ENCODE measurements at regions not wholly inside any gene's neighbourhood (a gene's known extent, or its start where the extent isn't known, plus 50 kb on each side); places are given as distances from the start of the nearest gene placed in this dataset.

DNA sequence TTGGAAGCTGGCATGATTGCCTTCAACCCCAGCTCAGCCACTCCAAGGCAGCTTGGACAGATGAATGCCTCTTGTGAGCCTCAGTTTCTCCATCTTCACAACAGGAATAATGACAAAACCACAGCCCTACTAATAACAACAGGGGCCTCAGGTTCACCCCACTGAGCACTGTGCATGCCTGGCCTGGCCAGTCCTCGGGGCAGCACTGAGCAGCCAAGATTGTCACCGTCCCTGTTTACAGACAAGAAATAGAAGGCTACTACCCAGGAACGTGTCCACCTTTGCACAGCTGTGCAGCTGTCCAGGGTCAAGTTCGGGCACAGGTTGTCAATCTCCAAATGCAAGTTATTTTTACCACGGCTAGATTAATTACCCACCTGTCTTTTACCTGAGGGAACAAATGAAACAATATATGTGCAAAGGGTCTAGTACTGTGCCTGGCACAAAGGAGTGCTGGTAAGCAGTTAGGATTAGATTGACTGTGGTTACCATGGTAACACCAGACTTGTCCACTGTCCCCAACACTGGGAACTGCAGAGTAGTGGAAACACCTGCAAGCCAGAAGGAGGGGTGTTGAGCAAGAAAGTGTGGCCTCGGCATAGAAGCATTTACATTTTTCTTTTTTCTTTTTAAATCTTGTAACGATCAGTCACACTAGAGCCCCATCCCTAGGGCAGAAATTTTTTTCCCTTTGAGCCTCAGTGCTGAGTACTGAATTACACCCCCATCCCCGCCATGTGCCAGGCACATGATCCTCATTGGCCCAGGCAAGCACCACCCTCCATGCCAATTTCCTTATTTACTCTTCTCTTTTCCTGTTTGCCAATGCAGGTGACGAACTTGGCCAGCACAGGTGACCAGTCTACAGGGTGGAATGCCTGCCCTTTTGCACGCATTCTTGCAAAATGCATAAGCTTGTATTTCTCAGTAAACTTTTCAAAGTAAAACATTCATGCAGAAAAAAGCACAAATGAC, 66.3 kb upstream of the SLC6A6 start:
- no peak for DNase-seq (ENCODE audit: low read depth in 2 of 2)

DNA sequence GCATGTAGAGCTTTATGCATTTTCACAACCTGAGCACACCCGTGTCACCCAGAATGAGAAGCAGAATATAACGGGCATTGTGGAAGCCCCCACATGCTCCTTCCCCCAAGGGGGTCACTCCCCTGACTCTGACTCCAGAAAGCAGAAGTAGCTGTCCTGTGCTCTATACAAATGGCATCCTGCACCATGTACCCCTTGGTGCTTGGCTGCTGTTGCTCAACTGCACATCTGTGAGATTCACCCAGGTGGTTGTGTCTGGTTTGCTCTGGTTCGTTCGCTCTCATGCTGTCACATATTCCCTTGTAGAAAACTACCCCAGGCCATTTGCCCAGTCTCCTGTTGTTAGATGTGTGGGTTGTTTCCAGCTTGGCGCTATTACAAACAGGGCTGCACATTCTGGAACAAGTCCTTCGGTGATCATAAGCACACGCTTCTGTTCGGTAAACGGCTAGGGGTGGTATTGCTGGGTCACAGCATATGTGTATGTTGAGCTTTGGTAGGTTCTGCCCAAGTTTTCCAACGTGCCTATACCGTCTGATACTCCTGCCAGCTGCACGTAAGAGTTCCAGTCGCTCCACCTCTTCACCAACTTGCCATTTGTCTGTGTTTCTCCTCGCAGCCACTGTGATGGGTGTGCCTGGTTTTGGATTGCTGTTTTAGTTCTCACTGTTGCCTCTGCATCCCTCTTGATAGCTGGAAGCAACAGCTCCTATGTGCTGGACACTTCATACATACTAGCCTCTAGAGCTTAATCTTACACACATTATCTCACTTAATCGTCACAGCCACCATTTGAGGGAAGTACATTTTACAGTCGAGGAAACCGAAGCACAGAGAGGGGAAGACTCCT, 65.4 kb upstream of the SLC6A6 start:
- DNase-seq (ENCODE audit: low read depth in 2 of 2) = no peak

DNA sequence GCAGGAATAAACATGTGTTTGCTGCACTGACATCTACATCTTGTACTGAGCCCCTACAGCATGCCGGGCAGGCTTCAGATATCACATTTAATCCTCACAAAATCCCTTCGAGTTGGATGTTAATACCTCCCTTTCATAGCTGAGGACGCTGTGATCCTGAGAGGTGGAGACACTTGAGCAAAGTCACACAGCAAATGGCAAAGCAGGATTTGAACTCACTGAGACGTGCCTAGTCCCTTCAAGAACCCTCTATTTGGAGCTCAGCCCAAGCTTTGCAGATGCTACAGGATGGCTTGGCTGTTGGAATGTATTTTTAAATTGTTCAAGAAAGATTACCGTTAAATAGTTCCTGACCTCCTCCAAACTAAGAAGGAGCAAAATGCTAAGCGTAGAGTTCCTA, 64.6 kb upstream of the SLC6A6 start:
- no peak for DNase-seq (ENCODE audit: low read depth in 2 of 2)

DNA sequence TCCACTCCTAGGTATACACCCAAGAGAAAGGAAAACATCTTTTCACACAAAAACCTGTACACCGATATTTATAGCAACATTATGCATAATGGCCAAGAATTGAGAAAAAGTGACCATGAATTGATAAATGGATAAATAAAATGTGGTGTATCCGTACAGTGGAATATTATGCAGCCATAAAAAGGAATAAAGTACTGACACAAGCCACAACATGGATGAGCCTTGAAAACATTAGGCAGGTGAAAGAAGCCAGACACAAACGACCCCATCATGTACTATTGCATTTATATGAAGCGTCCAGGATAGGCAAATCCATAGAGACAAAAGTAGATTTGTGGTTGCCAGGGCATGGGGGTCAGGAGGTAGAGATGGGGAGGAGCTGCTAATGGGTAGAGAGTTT, 64.2 kb upstream of the SLC6A6 start:
- DNase-seq (ENCODE audit: low read depth in 2 of 2) = no peak

- DNase-seq (ENCODE audit: low read depth in 2 of 2) = no peak
Observed at GRCh38 chr3:14338898-14339458, 63.4 kb upstream of the SLC6A6 start.

DNA sequence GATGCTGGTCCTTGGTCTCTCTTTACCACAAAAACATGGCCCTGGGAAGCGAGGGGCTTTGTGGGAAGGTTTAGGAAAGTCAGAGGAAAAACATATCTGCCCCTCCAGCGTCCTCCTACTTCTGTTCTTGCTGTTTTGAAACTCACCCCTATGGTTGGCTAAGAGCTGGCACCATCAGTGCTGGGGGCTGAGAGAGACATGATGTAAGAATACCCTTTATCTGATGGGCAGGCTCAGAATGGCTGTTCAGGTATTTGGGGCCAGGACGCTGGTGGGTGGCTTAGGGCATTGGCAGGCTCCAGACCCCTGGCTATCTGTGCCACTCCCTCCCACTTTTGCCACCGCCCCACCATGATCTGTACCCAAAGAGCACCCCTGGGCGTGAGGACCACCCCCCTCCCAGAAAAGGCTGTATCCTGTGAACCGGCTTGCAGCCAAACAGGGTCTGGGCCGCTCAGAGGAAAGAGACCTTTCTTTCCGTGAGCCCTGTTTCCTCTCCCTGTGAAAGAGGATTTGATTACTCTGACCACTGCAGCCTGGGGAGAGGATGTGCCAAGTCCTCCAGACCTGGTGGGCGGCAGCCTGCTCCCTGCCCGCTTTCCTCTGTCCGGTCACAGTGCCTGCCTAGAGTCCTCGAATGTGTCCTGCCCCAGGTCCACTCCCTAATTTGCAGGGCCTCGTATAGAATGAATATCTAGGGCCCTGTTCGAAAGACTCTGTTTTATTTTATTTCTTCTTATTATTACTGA, 61.3 kb upstream of the SLC6A6 start:
- no peak for DNase-seq (ENCODE audit: low read depth in 2 of 2)

DNA sequence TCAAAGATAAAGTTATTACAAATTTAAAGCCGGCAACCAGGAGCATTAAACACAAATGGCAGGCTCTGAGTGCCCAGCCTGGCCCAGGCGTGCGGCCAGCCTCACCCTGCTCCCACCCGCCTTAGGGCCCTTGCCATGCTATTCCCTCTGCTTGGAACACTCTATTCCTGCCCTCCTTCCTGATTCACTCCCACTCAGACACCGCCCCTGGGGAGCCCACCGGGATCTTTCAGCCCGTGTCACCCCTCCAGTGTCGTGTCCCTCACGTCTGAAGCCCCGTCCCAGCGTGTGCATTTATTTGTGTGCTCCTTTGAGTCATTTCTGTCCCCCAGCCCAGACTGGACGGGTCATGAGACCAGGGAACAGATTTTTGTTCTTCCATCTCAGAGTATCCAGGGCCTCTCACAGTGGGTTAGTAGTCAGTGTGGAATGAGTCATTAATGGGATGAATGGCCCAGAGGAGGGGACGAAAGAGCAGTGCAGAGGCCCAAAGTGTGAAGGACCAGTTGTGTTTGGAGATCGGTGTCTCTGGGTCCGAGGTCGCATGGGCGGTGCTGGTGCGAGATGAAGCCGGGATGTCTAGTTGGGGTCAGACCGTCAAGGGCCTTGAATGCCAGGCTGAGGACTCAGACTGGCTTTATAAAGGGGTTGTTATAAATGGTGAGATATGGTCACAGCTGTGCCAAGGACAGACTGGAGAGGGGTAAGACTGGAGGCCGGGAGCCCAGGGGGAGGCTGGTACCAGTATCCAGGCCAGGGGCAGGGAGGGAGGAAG, 58.9 kb upstream of the SLC6A6 start:
- no peak for DNase-seq (ENCODE audit: low read depth in 2 of 2)

GRCh38 chr3:14344351-14344750, 58.1 kb upstream of the SLC6A6 start:
- no peak for DNase-seq (ENCODE audit: low read depth in 2 of 2)

DNA sequence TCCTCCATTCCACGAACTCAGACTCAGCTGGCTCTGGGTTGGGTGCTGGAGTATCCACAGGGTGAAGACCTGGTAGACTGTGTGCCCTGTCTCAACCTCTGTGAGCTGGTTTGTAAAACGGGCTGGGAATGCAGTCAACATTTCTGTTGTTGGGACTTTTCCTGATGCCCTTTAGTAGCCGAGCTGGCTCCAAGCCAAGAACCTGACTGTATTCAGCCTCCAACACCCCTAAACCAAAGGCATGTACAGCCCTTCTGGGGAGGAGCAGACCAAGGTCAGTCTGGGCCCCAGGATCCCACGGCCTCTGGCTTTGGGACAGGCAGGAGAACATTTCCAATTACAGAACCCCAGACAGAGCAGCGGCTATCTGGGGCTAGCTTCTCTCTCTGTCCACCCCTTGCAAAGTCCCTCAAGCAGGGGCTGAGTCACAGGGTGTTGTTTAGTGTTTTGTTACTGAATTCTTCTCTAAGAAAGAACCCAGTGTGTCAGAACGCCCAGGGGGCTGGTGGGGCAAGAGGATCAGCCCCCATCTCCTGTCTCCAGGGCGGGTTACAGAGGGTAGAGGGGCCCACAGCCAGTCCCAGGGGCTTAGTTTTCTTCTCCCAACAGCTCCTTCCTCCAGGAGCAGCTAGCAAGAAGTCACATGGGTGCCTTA, 56.8 kb upstream of the SLC6A6 start:
- no peak for DNase-seq (ENCODE audit: low read depth in 2 of 2)

DNA sequence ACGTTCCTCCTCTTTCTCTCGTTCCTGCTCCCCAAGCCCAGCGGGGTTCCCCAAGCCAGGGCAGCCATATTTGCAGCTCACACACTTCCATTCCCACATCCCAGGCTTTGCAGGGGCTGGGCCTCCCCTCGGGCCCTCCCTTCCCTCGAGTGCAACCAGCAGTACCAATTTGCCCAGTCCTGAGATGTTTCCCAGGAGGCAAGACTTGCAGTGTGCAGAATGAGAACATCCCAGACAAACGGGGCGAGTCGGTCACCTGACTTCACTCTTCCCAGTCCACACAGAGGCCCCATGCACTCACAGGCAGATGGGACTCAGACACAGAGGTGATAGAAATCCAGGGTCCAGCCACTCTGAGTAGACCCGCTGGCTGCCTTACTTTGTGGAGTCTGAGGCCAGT, 56.2 kb upstream of the SLC6A6 start:
- no peak for DNase-seq (ENCODE audit: low read depth in 2 of 2)

- no peak for DNase-seq (ENCODE audit: low read depth in 2 of 2)
Observed at GRCh38 chr3:14346642-14347041, 55.8 kb upstream of the SLC6A6 start.

DNA sequence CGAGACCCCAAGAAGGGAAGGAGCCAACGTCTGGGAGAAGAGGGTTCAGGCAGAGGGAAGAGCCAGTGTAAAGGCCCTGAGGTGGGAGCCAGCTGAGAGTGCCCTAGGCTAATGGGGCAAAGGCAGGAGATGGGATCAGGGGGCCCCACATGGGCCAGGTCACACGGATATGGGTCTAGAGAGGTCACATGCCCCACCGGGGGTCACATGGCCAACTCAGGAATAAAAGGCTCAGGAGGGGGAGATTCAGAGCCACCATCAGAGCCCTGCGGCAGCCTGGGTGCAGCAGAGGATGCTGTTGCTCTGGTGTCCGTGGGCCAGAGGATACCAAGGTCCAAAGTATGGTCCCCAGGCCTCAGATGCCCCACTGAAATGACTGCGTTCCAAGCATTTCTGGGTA, 55.3 kb upstream of the SLC6A6 start:
- DNase-seq (ENCODE audit: low read depth in 2 of 2) = no peak

GRCh38 chr3:14351617-14352001, 50.8 kb upstream of the SLC6A6 start:
- DNase-seq (ENCODE audit: low read depth in 2 of 2) = no peak

DNA sequence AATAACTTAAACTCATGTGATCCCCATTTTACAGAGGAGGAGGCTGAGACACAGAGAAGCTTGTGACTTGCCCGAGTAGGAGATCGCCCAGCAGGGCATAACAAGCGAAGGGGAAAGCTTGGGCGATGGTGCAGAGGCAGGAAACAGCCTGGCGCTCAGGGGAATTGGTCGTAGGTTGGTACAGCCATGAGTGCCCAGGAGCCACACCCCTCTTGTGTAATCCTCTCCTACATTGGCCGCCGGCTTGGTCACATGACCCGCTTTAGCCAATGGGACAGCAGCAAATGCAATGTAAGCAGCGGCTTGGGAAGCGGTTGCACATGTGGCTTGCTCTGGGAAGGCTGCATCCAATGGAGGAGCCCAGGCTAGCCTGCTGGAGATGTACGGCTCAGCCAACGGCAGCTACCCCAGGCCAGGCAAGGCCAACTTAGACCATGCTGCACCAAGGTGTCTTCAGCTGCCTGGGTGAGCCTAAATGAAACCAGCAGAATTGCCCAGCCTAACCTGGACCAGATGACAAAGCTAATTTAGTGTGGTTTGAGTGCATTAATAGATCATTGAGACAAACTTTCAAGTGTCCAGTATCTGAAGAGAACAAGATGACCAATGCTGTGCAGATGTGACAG, 50.3 kb upstream of the SLC6A6 start:
- no peak for DNase-seq (ENCODE audit: low read depth in 2 of 2)
